ENCODE measurements at regions not wholly inside any gene's neighbourhood (a gene's known extent, or its start where the extent isn't known, plus 50 kb on each side); places are given as distances from the start of the nearest gene placed in this dataset.

- no peaks in the 10 kb centered on the region for H3K27me3 ChIP-seq (ENCODE audit: control insufficient read depth, extremely low read depth, insufficient read depth, low read length)
- H3K4me3 ChIP-seq (ENCODE audit: control insufficient read depth in 2 of 3, extremely low read depth in 1 of 3, insufficient read depth in 2 of 3, low read depth in 1 of 3, low read length in 3 of 3), result no peak overlapping the region
- H3K36me3 ChIP-seq (ENCODE audit: control insufficient read depth in 2 of 2, extremely low read depth in 1 of 2, insufficient read depth in 2 of 2, low read length in 2 of 2), result no peaks in the 10 kb centered on the region
- no peaks in the 10 kb centered on the region for H3K79me2 ChIP-seq (ENCODE audit: control insufficient read depth, insufficient read depth, low read length)
- no peak for FAIRE-seq
- H3K4me2 ChIP-seq (ENCODE audit: control insufficient read depth, extremely low read depth, insufficient read depth, low read depth, low read length), result no peak overlapping the region
- dilution Hi-C loops (cut with MboI; ENCODE audit: extremely low pct_ligation_motif_present, low sequenced_read_pairs), result no loop called here
- DNase-seq (ENCODE audit: low read depth, low spot score), result no peak
- no peak overlapping the region for H2AFZ ChIP-seq (ENCODE audit: control insufficient read depth, low read length)
- no peaks in the 10 kb centered on the region for H3K9me1 ChIP-seq (ENCODE audit: control insufficient read depth, extremely low read depth, insufficient read depth, low read length)
- no peaks in the 10 kb centered on the region for H4K20me1 ChIP-seq (ENCODE audit: control insufficient read depth, extremely low read depth, insufficient read depth, low read length)
- H3K9ac ChIP-seq (ENCODE audit: control insufficient read depth, extremely low read depth, insufficient read depth, low read length), result no peak overlapping the region
- no peak overlapping the region for H3K27ac ChIP-seq (ENCODE audit: control insufficient read depth, insufficient read depth, low read length)
- H3K9me3 ChIP-seq (ENCODE audit: control insufficient read depth, low read depth, low read length), result no peaks in the 10 kb centered on the region
- TF ChIP-seq CTCF (optimal IDR thresholded peaks at IDR 0.05 in 1 of 3, IDR thresholded peaks at IDR 0.05 in 1 of 3, conservative IDR thresholded peaks at IDR 0.05 in 1 of 3; ENCODE audit: extremely low read depth in 1 of 3, insufficient read depth in 2 of 3, low read length in 3 of 3) (no peak), EZH2 (IDR thresholded peaks at IDR 0.05; ENCODE audit: low read length) (no peak)
- no peaks in the 10 kb centered on the region for H3K4me1 ChIP-seq (ENCODE audit: control insufficient read depth, extremely low read depth, insufficient read depth, low read length)
Measured at GRCh38 chr21:28299946-28300345, 692.7 kb downstream of the LTN1 start.

- Histone ChIP-seq H3K9ac (ENCODE audit: control insufficient read depth, extremely low read depth, insufficient read depth, low read length) (no peak overlapping the region), H3K27me3 (ENCODE audit: control insufficient read depth, extremely low read depth, insufficient read depth, low read length) (no peaks in the 10 kb centered on the region), H3K4me3 (ENCODE audit: control insufficient read depth in 2 of 3, extremely low read depth in 1 of 3, insufficient read depth in 2 of 3, low read depth in 1 of 3, low read length in 3 of 3) (no peak overlapping the region), H3K79me2 (ENCODE audit: control insufficient read depth, insufficient read depth, low read length) (no peaks in the 10 kb centered on the region), H3K4me2 (ENCODE audit: control insufficient read depth, extremely low read depth, insufficient read depth, low read depth, low read length) (no peak overlapping the region), H4K20me1 (ENCODE audit: control insufficient read depth, extremely low read depth, insufficient read depth, low read length) (no peaks in the 10 kb centered on the region), H3K36me3 (ENCODE audit: control insufficient read depth in 2 of 2, extremely low read depth in 1 of 2, insufficient read depth in 2 of 2, low read length in 2 of 2) (no peaks in the 10 kb centered on the region), H2AFZ (ENCODE audit: control insufficient read depth, low read length) (no peak overlapping the region), H3K27ac (ENCODE audit: control insufficient read depth, insufficient read depth, low read length) (no peak overlapping the region), H3K9me3 (ENCODE audit: control insufficient read depth, low read depth, low read length) (no peaks in the 10 kb centered on the region), H3K9me1 (ENCODE audit: control insufficient read depth, extremely low read depth, insufficient read depth, low read length) (no peaks in the 10 kb centered on the region), H3K4me1 (ENCODE audit: control insufficient read depth, extremely low read depth, insufficient read depth, low read length) (peaks cover 4% of the 10 kb centered on the region)
- TF ChIP-seq CTCF (optimal IDR thresholded peaks at IDR 0.05 in 1 of 3, IDR thresholded peaks at IDR 0.05 in 1 of 3, conservative IDR thresholded peaks at IDR 0.05 in 1 of 3; ENCODE audit: extremely low read depth in 1 of 3, insufficient read depth in 2 of 3, low read length in 3 of 3), result no peak
- TF ChIP-seq EZH2 (IDR thresholded peaks at IDR 0.05; ENCODE audit: low read length), result no peak
- DNase-seq (ENCODE audit: low read depth, low spot score), result no peak
- dilution Hi-C loops (cut with MboI; ENCODE audit: extremely low pct_ligation_motif_present, low sequenced_read_pairs), result no loop called here
- FAIRE-seq, result peak; percentile 58
Measured at GRCh38 chr21:28298251-28298672, 694.4 kb downstream of the LTN1 start.
